ENCODE measurements at regions not wholly inside any gene's neighbourhood (a gene's known extent, or its start where the extent isn't known, plus 50 kb on each side); places are given as distances from the start of the nearest gene placed in this dataset.

- no peak for DNase-seq (ENCODE audit: low spot score)
Observed at GRCh38 chr15:95563634-95564033, 766.9 kb upstream of the NR2F2 start.

DNA sequence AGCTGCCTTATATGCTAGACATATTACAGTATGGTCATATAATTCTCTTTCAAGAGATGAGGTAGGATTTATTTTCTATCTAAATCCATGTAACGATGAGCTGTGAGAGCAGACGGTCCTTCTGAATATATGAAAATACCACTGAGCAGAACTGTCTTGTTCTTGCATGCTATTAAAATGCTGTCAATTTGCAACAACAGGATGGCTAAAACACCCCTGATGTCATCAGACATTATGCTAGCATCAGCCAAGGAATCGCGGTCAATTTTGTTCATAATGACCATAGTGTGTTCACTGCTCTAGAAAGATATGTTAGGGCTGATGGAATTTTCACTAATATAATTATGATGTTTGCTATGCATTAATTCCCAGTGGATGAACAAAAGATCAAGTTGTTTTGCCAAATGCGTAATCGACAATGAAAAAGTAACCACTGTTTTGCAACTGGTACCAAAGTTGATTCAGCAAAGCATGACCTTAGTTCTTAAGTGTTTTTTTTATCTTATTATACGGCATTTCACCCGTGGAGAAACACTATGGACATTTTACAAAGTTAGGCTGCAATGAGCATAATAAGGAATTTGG lies 765.4 kb upstream of the NR2F2 start:
- DNase-seq (ENCODE audit: low spot score) = no peak

DNA sequence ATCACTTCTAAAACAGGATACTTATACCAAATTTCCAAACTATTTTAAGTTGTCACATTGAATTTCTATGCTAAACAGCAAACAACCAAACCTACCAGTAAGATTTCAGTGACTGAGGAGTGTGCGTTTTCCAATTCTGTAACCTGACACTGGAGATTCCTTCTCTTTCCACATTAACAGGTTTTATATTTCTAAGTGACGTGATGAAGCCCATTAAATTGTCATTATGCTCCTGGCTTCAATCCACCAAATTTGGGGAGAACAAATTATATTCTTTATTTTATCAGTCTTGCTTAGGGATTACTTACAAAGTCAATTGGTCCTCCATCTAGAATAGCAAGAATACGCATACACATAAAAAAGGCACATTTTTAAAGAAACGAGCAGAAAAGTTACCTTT lies 764.8 kb upstream of the NR2F2 start:
- no peak for DNase-seq (ENCODE audit: low spot score)

GRCh38 chr15:95567686-95568085 lies 762.8 kb upstream of the NR2F2 start:
- DNase-seq (ENCODE audit: low spot score) = no peak

GRCh38 chr15:95574053-95574452 lies 756.4 kb upstream of the NR2F2 start:
- no peak for DNase-seq (ENCODE audit: low spot score)

DNA sequence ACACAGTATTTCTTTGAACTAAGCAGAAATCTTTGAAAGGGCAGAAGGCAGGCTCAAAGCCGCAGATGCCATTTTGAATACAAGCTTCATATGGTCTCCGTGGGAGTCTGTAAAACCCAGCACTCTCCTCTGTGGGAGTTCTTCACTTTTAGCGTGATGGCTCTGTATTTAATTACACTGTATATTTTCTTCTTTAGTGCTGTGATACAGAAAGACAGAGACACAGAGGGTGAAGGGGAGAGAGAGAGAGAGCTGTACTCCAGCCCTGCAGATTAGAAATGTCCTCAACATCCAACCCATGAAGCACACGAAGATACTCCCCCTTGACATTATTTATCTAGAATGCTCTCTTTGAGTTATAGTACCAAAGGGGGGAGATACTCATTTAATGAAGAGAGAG lies 752.6 kb upstream of the NR2F2 start:
- DNase-seq (ENCODE audit: low spot score) = no peak

- DNase-seq (ENCODE audit: low spot score) = no peak
Observed at GRCh38 chr15:95580121-95580520, 750.4 kb upstream of the NR2F2 start.

DNA sequence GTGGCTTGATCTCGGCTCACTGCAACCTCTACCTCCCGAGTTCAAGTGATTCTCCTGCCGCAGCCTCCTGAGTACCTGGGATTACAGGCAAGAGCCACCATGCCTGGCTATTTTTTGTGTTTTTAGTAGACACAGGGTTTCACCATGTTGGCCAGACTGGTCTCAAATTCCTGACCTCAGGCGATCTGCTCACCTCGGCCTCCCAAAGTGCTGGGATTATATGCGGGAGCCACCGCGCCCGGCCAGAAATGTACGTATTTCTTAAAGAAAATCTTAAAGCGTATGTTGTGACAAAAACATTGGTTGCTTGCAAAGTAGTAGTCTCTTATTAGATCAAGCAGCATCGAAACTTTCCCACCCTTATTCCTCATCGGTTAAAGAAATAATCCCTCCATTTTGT lies 748.9 kb upstream of the NR2F2 start:
- no peak for DNase-seq (ENCODE audit: low spot score)

- DNase-seq (ENCODE audit: low spot score) = no peak
Observed at GRCh38 chr15:95584088-95584487, 746.4 kb upstream of the NR2F2 start.

DNA sequence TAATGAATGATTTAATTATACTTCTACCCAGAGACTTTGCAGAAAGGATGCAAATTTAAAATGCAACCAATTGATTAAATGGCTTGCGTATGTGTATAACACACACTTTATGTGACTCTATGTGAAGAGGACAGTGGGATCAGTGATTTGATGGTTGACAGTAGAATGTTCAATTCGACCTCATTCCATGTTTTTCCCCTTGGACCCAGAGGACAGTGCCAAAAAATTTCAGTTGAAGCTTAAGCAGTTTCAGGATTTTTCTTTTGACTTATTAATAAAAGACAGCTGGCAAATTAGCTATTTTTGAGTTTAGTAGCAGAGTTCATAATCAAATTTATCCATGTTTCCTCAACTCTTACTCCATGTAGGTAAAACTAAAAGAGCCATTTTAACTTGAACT lies 742.4 kb upstream of the NR2F2 start:
- DNase-seq (ENCODE audit: low spot score) = no peak

DNA sequence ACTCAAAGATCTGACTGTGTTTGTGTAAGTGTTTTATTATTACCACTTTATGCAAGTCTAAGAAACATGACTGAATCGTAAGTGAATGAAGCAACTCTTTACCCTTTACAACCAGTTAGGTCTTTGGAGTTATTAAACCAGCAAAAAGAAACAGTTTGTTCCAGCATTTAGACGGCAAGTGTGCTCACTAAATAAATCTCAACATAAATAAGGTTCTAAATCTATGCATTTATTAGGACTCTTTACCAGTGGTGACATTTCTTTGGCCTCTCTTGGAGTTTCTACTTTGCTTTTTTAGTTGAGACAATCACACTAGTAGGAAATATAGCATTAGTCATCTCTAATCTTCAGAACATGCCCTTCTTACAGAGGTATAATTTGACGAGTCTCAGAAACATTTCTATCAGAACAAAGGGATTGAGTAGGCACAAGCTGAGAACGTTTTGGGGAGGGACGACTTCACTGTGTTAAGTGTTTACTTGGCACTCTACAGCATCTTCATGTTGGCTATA lies 739.9 kb upstream of the NR2F2 start:
- no peak for DNase-seq (ENCODE audit: low spot score)

GRCh38 chr15:95591270-95591669 lies 739.2 kb upstream of the NR2F2 start:
- DNase-seq (ENCODE audit: low spot score) = no peak

DNA sequence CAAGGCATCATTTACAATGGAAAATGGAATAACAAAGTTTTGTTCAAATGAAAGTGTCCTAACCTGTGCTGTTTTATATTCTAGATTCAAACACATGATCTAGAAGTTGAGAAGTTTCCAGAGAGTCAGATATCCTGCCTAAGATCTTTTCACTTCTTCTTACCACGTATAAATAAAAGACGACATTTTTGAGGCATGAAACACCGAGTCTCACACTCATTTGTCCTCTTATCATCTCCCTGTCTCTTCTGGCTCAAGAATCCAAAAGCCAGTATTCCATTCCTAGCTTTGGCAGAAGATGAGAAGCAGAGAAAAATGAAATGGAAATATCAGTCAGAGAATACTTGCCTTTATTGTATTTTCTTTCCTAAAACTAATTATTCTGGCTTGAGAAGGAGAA lies 738.6 kb upstream of the NR2F2 start:
- DNase-seq (ENCODE audit: low spot score) = no peak

GRCh38 chr15:95594496-95594895 lies 736.0 kb upstream of the NR2F2 start:
- no peak for DNase-seq (ENCODE audit: low spot score)

DNA sequence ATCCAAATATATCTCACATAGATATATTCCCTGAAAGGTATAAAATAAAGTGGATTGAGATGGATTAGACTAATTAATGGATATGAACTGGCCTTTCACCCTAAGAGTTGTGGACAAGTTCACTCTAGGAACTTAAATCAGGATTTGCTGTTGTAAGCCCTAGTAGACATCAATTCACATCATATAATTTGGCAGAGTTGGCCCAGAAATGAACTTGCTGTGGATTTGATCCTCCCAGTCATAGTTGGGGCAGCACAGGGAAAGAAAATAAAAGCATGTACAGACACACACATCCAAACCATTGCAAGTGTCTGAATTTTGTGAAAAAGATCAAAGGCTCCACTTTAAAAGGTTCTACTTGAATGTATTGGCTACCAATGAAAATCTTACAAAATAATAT lies 734.7 kb upstream of the NR2F2 start:
- no peak for DNase-seq (ENCODE audit: low spot score)

DNA sequence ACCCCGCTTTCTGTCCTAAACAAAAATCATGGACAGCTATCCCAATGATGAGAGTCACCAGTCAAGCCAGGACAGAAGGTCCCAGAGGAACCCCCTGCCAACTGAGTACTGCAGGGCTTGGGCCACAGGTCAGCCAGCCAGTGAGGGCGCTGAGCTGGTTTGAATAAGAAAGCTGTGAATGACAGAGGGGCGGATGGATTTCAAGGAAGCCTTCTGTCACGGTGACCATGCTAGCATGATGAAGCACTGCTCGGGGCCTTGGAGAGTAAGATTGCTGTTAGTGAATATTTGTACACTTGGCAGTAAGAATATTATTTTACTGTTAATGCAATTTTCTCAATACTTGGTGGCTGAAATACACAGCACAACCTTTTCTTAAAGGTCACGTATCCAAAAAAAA lies 734.0 kb upstream of the NR2F2 start:
- peak; percentile 30 for DNase-seq (ENCODE audit: low spot score)

GRCh38 chr15:95598251-95598855 lies 732.1 kb upstream of the NR2F2 start:
- no peak for DNase-seq (ENCODE audit: low spot score)

- no peak for DNase-seq (ENCODE audit: low spot score)
Observed at GRCh38 chr15:95600367-95600766, 730.1 kb upstream of the NR2F2 start.

GRCh38 chr15:95600884-95601283 lies 729.6 kb upstream of the NR2F2 start:
- DNase-seq (ENCODE audit: low spot score) = no peak

- DNase-seq (ENCODE audit: low spot score) = no peak
Observed at GRCh38 chr15:95601525-95601924, 729.0 kb upstream of the NR2F2 start.

- DNase-seq (ENCODE audit: low spot score) = no peak
Observed at GRCh38 chr15:95603802-95604201, 726.7 kb upstream of the NR2F2 start.

DNA sequence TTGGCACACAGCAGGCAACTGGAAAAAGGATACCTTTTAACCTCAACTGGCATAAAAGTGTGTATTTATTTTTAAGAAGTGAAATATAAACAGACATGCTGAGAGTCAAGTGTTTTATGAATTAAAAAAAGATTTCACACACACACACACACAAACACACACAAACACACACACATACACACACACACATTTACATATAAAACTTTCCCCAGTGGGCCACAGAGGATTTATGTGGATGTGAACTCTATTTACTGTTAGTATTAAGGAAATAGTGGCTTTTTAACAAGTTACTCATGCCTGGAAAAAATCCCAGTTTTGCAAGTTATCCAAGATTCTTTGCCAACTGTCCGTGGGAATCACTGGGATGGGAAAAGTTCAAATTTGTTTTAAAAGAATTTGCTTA lies 725.9 kb upstream of the NR2F2 start:
- no peak for DNase-seq (ENCODE audit: low spot score)

- no peak for DNase-seq (ENCODE audit: low spot score)
Observed at GRCh38 chr15:95605098-95605497, 725.4 kb upstream of the NR2F2 start.

GRCh38 chr15:95606551-95606950 lies 723.9 kb upstream of the NR2F2 start:
- no peak for DNase-seq (ENCODE audit: low spot score)
